Type B pancreatic cell (in vitro differentiated cells): ENCODE measurements at regions not wholly inside any gene's neighbourhood (a gene's known extent, or its start where the extent isn't known, plus 50 kb on each side); places are given as distances from the start of the nearest gene placed in this dataset.

Experiments
- DNase-seq: peaks from one replicate; pipeline ENCODE4 v3.0.0; 2021; ENCODE audit warnings: mixed read lengths; ENCODE audit not compliant: unreplicated experiment; ENCODE audit errors: extremely low spot score
- H3K27ac Mint-ChIP-seq: 2 replicates; pipeline ENCODE4 v1.8.0; 2021; ENCODE audit warnings: mild to moderate bottlenecking, mixed read lengths
- H3K27me3 Mint-ChIP-seq: 2 replicates; pipeline ENCODE4 v1.8.0; 2021; ENCODE audit warnings: mixed read lengths
- H3K36me3 Mint-ChIP-seq: 2 replicates; pipeline ENCODE4 v1.8.0; 2021; ENCODE audit warnings: mixed read lengths
- H3K4me1 Mint-ChIP-seq: one replicate; pipeline ENCODE4 v1.8.0; 2021; ENCODE audit warnings: mixed read lengths; ENCODE audit not compliant: unreplicated experiment
- H3K4me3 Mint-ChIP-seq: 2 replicates; pipeline ENCODE4 v1.8.0; 2021; ENCODE audit warnings: mild to moderate bottlenecking, mixed read lengths
- H3K9me3 Mint-ChIP-seq: 2 replicates; pipeline ENCODE4 v1.8.0; 2021; ENCODE audit warnings: mixed read lengths
- CTCF ChIP-seq: fragments of 200-600 bp; sonication (generic); conservative IDR thresholded peaks from 2 replicates; pipeline ENCODE4 v1.5.0; 2021; ENCODE audit warnings: antibody characterized with exemption, mild to moderate bottlenecking

GRCh38 chrX:22541926-22542325 lies 269.2 kb downstream of the CBLL2 start:
- no peak for TF ChIP-seq CTCF
- DNase-seq, result no peak
- Mint-ChIP-seq H3K9me3 (no peaks in the 10 kb centered on the region), H3K27me3 (peaks cover 7% of the 10 kb centered on the region), H3K27ac (no peak overlapping the region), H3K36me3 (no peaks in the 10 kb centered on the region), H3K4me3 (no peak overlapping the region), H3K4me1 (no peaks in the 10 kb centered on the region)

DNA sequence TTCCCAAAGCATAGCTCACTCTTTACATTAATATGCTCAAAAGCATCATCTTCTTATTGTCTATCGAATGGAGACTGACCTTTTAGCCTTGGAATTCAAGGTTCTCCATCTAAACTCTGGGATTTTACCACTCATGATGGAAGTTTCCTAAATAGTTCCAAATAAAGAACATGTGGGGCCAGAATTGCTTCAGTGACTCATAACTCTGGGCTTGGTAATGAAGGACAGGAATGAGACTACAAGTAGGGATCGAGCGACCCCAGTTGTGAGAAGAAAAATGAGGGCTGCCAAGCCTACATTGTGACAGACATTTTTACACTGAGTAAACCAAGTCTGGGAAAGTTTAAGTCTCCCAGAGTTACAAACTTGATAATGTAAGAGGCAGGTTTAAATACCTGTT lies 269.9 kb downstream of the CBLL2 start:
- Mint-ChIP-seq H3K4me1 (no peaks in the 10 kb centered on the region), H3K27me3 (peaks cover 7% of the 10 kb centered on the region)

DNA sequence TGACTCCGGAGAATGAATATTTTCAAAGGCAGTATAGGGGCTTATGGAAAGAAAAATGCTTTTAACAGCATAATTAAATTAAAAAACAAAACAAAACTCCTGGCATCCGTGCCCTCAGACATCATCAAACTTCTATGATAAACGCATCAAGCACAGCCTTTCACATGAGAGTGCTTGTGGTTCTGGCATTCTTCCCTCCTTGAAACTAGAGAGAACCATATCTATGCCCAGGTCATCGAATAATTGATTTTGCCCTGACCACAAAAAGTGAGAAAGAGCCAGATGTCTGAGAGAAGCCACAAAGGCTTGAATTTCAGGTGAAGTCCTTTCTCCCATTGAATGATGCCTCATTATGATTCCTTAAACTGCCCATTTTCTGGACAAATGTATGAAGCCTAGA lies 286.8 kb downstream of the CBLL2 start:
- H3K4me1 Mint-ChIP-seq, result no peaks in the 10 kb centered on the region
- peaks cover 4% of the 10 kb centered on the region for H3K9me3 Mint-ChIP-seq
- H3K27ac Mint-ChIP-seq, result no peak overlapping the region
- TF ChIP-seq CTCF, result no peak
- no peaks in the 10 kb centered on the region for H3K36me3 Mint-ChIP-seq
- H3K27me3 Mint-ChIP-seq, result no peaks in the 10 kb centered on the region
- no peak for DNase-seq
- H3K4me3 Mint-ChIP-seq, result no peak overlapping the region

More for the DNA sequence above, 269.9 kb downstream of the CBLL2 start:
- H3K36me3 Mint-ChIP-seq, result no peaks in the 10 kb centered on the region
- DNase-seq, result no peak
- H3K27ac Mint-ChIP-seq, result no peak overlapping the region
- H3K9me3 Mint-ChIP-seq, result no peaks in the 10 kb centered on the region
- TF ChIP-seq CTCF, result no peak
- no peak overlapping the region for H3K4me3 Mint-ChIP-seq

DNA sequence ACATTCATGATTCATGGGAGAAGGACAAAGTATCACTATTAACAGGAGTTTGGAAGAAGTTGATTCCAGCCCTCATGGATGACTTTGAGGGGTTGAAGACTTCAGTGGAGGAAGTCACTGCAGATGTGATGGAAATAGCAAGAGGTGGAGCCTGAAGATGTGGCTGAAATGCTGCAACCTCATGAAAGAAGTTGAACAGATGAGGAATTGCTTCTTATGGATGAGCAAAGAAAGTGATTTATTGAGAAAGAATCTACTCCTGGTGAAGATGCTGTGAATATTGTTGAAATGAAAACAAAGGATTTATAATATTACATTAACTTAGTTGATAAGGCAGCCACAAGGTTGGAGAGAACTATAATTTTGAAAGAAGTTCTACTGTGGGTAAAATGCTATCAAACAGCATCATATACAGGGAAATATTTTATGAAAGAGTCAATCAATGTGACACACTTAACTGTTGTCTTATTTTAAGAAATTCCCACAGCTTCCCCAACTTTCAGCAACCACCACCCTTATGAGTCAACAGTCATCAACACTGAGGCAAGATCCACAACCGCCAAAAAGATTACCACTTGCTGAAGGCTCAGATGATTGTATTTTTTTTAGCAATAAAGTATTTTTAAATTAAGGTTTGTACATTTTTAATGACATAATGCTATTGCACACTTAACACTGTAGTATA lies 302.6 kb downstream of the CBLL2 start:
- Mint-ChIP-seq H3K27me3 (no peaks in the 10 kb centered on the region), H3K4me3 (no peak overlapping the region), H3K9me3 (no peaks in the 10 kb centered on the region), H3K4me1 (no peaks in the 10 kb centered on the region), H3K27ac (no peak overlapping the region), H3K36me3 (no peaks in the 10 kb centered on the region)
- no peak for DNase-seq
- TF ChIP-seq CTCF, result no peak

- no peak for TF ChIP-seq CTCF
- H3K4me3 Mint-ChIP-seq, result no peak overlapping the region
- no peaks in the 10 kb centered on the region for H3K4me1 Mint-ChIP-seq
- DNase-seq, result no peak
- H3K9me3 Mint-ChIP-seq, result no peaks in the 10 kb centered on the region
- H3K36me3 Mint-ChIP-seq, result no peaks in the 10 kb centered on the region
- no peaks in the 10 kb centered on the region for H3K27me3 Mint-ChIP-seq
- H3K27ac Mint-ChIP-seq, result no peak overlapping the region
Observed at GRCh38 chrX:22577181-22577580, 304.5 kb downstream of the CBLL2 start.

GRCh38 chrX:22585831-22586230 lies 313.1 kb downstream of the CBLL2 start:
- Mint-ChIP-seq H3K4me1 (no peaks in the 10 kb centered on the region), H3K4me3 (no peak overlapping the region), H3K27ac (no peak overlapping the region), H3K9me3 (no peaks in the 10 kb centered on the region), H3K27me3 (no peaks in the 10 kb centered on the region), H3K36me3 (no peaks in the 10 kb centered on the region)
- no peak for TF ChIP-seq CTCF
- no peak for DNase-seq
